ENCODE measurements at regions not wholly inside any gene's neighbourhood (a gene's known extent, or its start where the extent isn't known, plus 50 kb on each side); places are given as distances from the start of the nearest gene placed in this dataset.

DNA sequence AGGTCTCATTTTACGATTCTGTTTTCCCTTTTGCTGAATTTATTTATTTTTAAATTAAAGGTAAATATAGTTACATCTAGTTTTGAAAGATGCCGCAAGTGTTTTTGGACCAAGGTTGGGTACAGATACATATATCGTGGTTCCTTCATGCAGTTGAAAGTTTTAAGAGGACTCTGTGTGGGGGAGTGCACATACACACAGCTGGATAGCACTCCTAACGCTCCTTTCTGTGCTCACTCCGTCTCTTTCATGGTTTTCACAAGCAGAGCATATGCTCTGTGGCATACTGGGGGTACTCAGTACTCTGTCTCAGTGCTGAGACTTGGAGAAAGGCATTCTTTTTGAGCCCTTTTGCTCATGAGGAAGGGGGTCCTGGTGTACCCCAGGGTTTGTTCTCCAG lies 307.5 kb downstream of the DOCK8 start:
- Histone ChIP-seq H3K9me3 (no peaks in the 10 kb centered on the region), H3K27me3 (replicated peaks; ENCODE audit: insufficient read depth) (no peaks in the 10 kb centered on the region), H3K4me1 (replicated peaks) (no peaks in the 10 kb centered on the region), H3K4me3 (no peak overlapping the region), H3K36me3 (no peaks in the 10 kb centered on the region), H3K27ac (no peak overlapping the region)
- intact Hi-C loops (cut with DNase I), result no loop called here
- DNase-seq (ENCODE audit: low spot score), result no peak
- 48% methylated on average over 5 of the region's 5 CpGs for WGBS
- TF ChIP-seq POLR2A (IDR thresholded peaks at IDR 0.05) (no peak), POLR2AphosphoS5 (IDR thresholded peaks at IDR 0.05) (no peak)
- TF ChIP-seq, protein P1, sequence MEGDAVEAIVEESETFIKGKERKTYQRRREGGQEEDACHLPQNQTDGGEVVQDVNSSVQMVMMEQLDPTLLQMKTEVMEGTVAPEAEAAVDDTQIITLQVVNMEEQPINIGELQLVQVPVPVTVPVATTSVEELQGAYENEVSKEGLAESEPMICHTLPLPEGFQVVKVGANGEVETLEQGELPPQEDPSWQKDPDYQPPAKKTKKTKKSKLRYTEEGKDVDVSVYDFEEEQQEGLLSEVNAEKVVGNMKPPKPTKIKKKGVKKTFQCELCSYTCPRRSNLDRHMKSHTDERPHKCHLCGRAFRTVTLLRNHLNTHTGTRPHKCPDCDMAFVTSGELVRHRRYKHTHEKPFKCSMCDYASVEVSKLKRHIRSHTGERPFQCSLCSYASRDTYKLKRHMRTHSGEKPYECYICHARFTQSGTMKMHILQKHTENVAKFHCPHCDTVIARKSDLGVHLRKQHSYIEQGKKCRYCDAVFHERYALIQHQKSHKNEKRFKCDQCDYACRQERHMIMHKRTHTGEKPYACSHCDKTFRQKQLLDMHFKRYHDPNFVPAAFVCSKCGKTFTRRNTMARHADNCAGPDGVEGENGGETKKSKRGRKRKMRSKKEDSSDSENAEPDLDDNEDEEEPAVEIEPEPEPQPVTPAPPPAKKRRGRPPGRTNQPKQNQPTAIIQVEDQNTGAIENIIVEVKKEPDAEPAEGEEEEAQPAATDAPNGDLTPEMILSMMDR (IDR thresholded peaks at IDR 0.05), result no peak

DNA sequence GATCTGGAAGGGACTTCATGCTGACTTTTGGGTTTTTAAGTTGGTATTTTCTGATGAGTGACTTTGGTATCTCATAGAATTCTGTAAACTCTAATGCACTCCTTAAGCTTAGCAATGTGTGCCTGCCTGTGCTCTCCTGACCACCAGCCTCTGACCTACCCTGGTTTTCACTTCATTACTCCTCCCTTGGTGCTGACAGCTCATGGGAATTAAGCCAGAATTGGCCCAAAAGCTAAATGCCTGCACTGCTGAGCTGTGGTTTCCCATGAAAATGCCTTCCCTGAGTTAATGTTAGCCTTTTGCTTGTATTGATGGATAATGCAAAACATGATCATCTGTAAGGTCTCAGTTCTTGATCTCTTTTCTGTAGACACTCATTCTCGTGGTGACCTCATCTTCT lies 308.0 kb downstream of the DOCK8 start:
- Histone ChIP-seq H3K27ac (no peak overlapping the region), H3K9me3 (no peaks in the 10 kb centered on the region)
- intact Hi-C loops (cut with DNase I), result no loop called here

DNA sequence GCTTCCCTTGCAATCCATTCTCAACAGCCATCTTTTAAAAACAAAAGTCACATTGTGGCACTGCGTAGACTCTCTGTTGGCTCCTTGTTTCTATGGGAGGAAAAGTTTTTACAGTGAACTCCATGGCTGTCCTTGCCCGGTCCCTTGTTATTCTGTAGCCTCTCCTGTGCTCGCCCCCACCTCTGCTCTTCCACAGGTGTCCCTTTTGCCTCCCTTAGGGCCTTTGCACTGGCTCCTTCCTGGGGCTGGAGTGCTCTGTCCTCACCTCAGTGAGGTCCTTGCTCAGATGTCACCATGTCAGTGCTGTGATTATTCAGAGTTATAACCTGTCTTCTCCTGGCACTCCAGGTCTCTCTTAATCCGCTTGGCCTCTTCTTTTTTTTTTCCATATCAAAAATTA lies 308.8 kb downstream of the DOCK8 start:
- Histone ChIP-seq H3K27ac (peak overlapping the region in 1 of 2 donors; percentile 18), H3K27me3 (replicated peaks; ENCODE audit: insufficient read depth) (no peaks in the 10 kb centered on the region), H3K4me3 (no peak overlapping the region), H3K9me3 (no peaks in the 10 kb centered on the region), H3K36me3 (no peaks in the 10 kb centered on the region), H3K4me1 (replicated peaks) (no peaks in the 10 kb centered on the region)
- intact Hi-C loops (cut with DNase I), result no loop called here
- no peak for TF ChIP-seq POLR2A (IDR thresholded peaks at IDR 0.05)
- TF ChIP-seq, protein P1 (IDR thresholded peaks at IDR 0.05), result no peak
- no peak for TF ChIP-seq POLR2AphosphoS5 (IDR thresholded peaks at IDR 0.05)
- WGBS, result 93% methylated on average over 4 of the region's 4 CpGs
- no peak for DNase-seq (ENCODE audit: low spot score)

More for the DNA sequence above, 308.0 kb downstream of the DOCK8 start:
- 84% methylated on average over 1 of the region's 1 CpG for WGBS
- Histone ChIP-seq H3K27me3 (replicated peaks; ENCODE audit: insufficient read depth) (no peaks in the 10 kb centered on the region), H3K4me1 (replicated peaks) (no peaks in the 10 kb centered on the region), H3K36me3 (no peaks in the 10 kb centered on the region), H3K4me3 (no peak overlapping the region)
- TF ChIP-seq, protein P1 (IDR thresholded peaks at IDR 0.05), result no peak
- TF ChIP-seq POLR2A (IDR thresholded peaks at IDR 0.05) (no peak), POLR2AphosphoS5 (IDR thresholded peaks at IDR 0.05) (no peak)
- DNase-seq (ENCODE audit: low spot score), result no peak

DNA sequence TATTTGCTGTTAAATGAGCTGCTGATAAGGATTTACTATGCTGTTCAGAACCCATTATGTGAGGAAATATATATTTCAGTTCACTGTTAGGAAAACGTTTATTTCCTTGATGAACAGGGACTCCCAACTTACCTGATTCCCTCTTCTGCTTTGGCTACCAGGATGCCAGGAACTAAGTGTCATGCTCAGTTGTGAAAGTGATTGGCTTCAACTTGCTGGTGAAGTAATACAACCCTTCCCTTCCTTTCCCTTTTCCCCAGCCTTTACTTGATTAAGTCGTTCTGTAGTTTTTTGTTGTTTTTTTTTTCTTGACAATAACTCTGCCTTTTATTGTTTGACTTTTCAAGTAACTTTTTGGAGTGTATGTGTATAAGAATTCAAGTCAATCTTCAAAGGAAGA lies 309.3 kb downstream of the DOCK8 start:
- intact Hi-C loops (cut with DNase I), result no loop called here
- 10% methylated on average over 2 of the region's 2 CpGs for WGBS
- no peaks in the 10 kb centered on the region for H3K9me3 ChIP-seq
- H3K36me3 ChIP-seq, result no peaks in the 10 kb centered on the region
- TF ChIP-seq POLR2AphosphoS5 (IDR thresholded peaks at IDR 0.05), result peak; percentile 42
- TF ChIP-seq, protein P1 (IDR thresholded peaks at IDR 0.05), result no peak
- H3K27ac ChIP-seq, result peak overlapping the region; percentile 18 to 61
- H3K4me3 ChIP-seq, result no peak overlapping the region
- peak; percentile 31 for DNase-seq (ENCODE audit: low spot score)
- H3K4me1 ChIP-seq (replicated peaks), result no peaks in the 10 kb centered on the region
- no peaks in the 10 kb centered on the region for H3K27me3 ChIP-seq (replicated peaks; ENCODE audit: insufficient read depth)

DNA sequence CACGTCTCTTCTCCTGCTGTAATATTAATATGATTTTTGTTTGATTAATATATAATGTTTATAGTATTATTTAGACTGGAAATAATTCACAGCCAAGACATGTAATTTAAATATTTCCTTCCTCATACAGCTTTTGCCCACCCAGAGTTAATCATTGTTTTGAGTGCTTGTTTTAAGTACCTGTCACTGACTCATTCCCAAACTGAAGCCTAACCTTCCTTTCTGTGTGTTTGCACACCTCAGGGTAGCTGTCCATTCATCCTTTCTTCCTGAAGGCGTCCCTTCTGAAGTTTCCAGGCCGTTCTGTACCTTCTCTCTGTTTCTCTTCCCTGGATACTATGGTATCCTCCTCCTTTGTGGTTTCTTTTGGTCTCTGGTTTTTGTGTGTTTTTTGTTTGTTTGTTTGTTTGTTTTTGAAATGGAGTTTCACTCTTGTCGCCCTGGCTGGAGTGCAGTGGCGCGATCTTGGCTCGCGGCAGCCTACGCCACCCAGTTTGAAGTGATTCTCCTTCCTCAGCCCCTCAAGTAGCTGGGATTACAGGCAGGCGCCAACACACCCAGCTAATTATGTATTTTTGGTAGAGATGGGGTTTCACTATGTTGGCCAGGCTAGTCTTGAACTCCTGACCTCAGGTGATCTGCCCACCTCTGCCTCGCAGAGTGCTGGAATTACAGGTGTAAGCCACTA lies 312.4 kb downstream of the DOCK8 start:
- TF ChIP-seq, protein P1 (IDR thresholded peaks at IDR 0.05), result no peak
- TF ChIP-seq POLR2A (IDR thresholded peaks at IDR 0.05) (no peak), POLR2AphosphoS5 (IDR thresholded peaks at IDR 0.05) (no peak)
- Histone ChIP-seq H3K36me3 (no peaks in the 10 kb centered on the region), H3K4me3 (no peak overlapping the region), H3K4me1 (replicated peaks) (no peaks in the 10 kb centered on the region), H3K27me3 (replicated peaks; ENCODE audit: insufficient read depth) (no peaks in the 10 kb centered on the region), H3K9me3 (no peaks in the 10 kb centered on the region), H3K27ac (no peak overlapping the region)
- intact Hi-C loops (cut with DNase I), result no loop called here
- no peak for DNase-seq (ENCODE audit: low spot score)
- 90% methylated on average over 11 of the region's 11 CpGs for WGBS

Data from prostate gland (tissue), 2 donors.